ENCODE measurements at regions not wholly inside any gene's neighbourhood (a gene's known extent, or its start where the extent isn't known, plus 50 kb on each side); places are given as distances from the start of the nearest gene placed in this dataset.

GRCh38 chr4:34258176-34258575, 1986.1 kb downstream of the ARAP2 start:
- TF ChIP-seq RAD21 (conservative IDR thresholded peaks at IDR 0.05 in 1 of 2, IDR thresholded peaks at IDR 0.05 in 1 of 2) = no peak
- no peak for TF ChIP-seq USF2 (IDR thresholded peaks at IDR 0.05)
- TF ChIP-seq CEBPB (IDR thresholded peaks at IDR 0.05) = no peak
- TF ChIP-seq CTCF (IDR thresholded peaks at IDR 0.05) = no peak
- no peak for TF ChIP-seq REST (IDR thresholded peaks at IDR 0.05)
